ENCODE measurements at regions not wholly inside any gene's neighbourhood (a gene's known extent, or its start where the extent isn't known, plus 50 kb on each side); places are given as distances from the start of the nearest gene placed in this dataset.

DNA sequence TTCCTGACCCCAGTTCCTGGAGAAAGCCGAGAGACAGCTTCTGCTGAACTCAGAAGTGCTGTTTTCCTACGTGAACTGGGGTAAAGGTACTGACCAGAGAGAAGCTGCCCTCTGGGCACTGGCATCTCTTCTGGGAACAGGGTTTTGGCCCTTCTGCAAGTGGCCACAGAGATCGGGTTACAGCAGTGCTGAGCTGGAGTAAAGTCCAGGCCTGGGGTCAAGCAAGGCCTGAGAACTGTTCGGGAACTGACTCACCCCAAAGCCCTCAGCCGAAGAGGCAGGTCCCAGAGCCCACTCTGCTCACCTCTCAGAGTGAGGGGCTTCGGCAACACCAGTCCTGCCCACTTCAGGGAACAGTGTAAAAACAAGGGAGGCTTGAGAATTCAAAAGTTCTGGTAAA is 177.2 kb upstream of the RUNX1 start:
- H3K4me3 ChIP-seq (ENCODE audit: low read depth in 2 of 2, low read length in 2 of 2): no peak overlapping the region
- H3K36me3 ChIP-seq (ENCODE audit: control insufficient read depth, insufficient read depth, low read length): no peaks in the 10 kb centered on the region
- peak; percentile 78 for ATAC-seq
- in situ Hi-C loops (cut with HindIII; ENCODE audit: low pct_unique_long_range_greater_than_20kb, low sequenced_read_pairs) (no loop called here), intact Hi-C loops (cut with micrococcal nuclease; ENCODE audit: unreplicated experiment) (no loop called here)
- ChIA-PET POLR2A (no interaction called here), CTCF (no interaction called here)
- no peaks in the 10 kb centered on the region for H3K9me3 ChIP-seq (ENCODE audit: control insufficient read depth, insufficient read depth, low read depth, low read length)
- DNase-seq (ENCODE audit: low read depth, low spot score): no peak
- H3K27me3 ChIP-seq (ENCODE audit: control insufficient read depth, insufficient read depth, low read length): no peaks in the 10 kb centered on the region
- H3K4me1 ChIP-seq (ENCODE audit: control insufficient read depth, insufficient read depth, low read length): no peaks in the 10 kb centered on the region; the same call in 1 of the 2 replicates
- no peak for TF ChIP-seq SIN3A (IDR thresholded peaks at IDR 0.05; ENCODE audit: borderline replicate concordance, insufficient read depth, low read depth, low read length)
- TF ChIP-seq CTCF (IDR thresholded peaks at IDR 0.05): no peak
- TF ChIP-seq, protein P1, sequence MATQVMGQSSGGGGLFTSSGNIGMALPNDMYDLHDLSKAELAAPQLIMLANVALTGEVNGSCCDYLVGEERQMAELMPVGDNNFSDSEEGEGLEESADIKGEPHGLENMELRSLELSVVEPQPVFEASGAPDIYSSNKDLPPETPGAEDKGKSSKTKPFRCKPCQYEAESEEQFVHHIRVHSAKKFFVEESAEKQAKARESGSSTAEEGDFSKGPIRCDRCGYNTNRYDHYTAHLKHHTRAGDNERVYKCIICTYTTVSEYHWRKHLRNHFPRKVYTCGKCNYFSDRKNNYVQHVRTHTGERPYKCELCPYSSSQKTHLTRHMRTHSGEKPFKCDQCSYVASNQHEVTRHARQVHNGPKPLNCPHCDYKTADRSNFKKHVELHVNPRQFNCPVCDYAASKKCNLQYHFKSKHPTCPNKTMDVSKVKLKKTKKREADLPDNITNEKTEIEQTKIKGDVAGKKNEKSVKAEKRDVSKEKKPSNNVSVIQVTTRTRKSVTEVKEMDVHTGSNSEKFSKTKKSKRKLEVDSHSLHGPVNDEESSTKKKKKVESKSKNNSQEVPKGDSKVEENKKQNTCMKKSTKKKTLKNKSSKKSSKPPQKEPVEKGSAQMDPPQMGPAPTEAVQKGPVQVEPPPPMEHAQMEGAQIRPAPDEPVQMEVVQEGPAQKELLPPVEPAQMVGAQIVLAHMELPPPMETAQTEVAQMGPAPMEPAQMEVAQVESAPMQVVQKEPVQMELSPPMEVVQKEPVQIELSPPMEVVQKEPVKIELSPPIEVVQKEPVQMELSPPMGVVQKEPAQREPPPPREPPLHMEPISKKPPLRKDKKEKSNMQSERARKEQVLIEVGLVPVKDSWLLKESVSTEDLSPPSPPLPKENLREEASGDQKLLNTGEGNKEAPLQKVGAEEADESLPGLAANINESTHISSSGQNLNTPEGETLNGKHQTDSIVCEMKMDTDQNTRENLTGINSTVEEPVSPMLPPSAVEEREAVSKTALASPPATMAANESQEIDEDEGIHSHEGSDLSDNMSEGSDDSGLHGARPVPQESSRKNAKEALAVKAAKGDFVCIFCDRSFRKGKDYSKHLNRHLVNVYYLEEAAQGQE (IDR thresholded peaks at IDR 0.05; ENCODE audit: insufficient read depth in 1 of 2, low read depth in 2 of 2, low read length in 1 of 2): no peak
- no peak for TF ChIP-seq POLR2AphosphoS5 (IDR thresholded peaks at IDR 0.05; ENCODE audit: low read depth, low read length)
- TF ChIP-seq TCF7L2 (IDR thresholded peaks at IDR 0.05; ENCODE audit: low read depth, low read length): no peak
- H3K27ac ChIP-seq (ENCODE audit: low read length): peak overlapping the region; percentile 48; the same call in 1 of the 2 replicates
- no TSS peak for BruUV-seq (replicated peaks)

DNA sequence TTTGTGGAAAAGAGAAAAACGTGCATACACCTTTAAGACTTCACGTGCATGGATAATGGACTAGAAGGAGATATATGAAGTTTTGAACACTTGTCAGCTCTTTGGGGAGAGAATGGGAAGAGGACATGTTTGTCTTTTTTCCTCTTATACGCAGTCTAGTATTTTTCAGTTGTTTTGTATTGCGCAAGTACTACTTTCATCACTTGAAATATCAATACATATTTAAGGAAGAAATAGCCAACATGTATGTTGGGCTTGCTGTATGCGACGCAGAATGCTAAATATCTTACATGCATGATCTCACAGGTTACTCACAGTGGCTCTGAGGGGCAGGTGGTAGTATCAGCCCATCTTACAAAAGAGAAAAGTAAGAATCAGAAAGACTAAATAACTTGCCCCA is 176.5 kb upstream of the RUNX1 start:
- H3K27me3 ChIP-seq (ENCODE audit: control insufficient read depth, insufficient read depth, low read length): no peaks in the 10 kb centered on the region
- H3K36me3 ChIP-seq (ENCODE audit: control insufficient read depth, insufficient read depth, low read length): no peaks in the 10 kb centered on the region
- BruUV-seq (replicated peaks): no TSS peak
- H3K4me3 ChIP-seq (ENCODE audit: low read depth in 2 of 2, low read length in 2 of 2): no peak overlapping the region
- ChIA-PET POLR2A (no interaction called here), CTCF (no interaction called here)
- no peaks in the 10 kb centered on the region; the same call in 1 of the 2 replicates for H3K4me1 ChIP-seq (ENCODE audit: control insufficient read depth, insufficient read depth, low read length)
- H3K9me3 ChIP-seq (ENCODE audit: control insufficient read depth, insufficient read depth, low read depth, low read length): no peaks in the 10 kb centered on the region
- in situ Hi-C loops (cut with HindIII; ENCODE audit: low pct_unique_long_range_greater_than_20kb, low sequenced_read_pairs): no loop called here
- no peak for DNase-seq (ENCODE audit: low read depth, low spot score)
- no peak overlapping the region for H3K27ac ChIP-seq (ENCODE audit: low read length)
- intact Hi-C loops (cut with micrococcal nuclease; ENCODE audit: unreplicated experiment): no loop called here
- TF ChIP-seq TCF7L2 (IDR thresholded peaks at IDR 0.05; ENCODE audit: low read depth, low read length): no peak
- no peak for TF ChIP-seq POLR2AphosphoS5 (IDR thresholded peaks at IDR 0.05; ENCODE audit: low read depth, low read length)
- TF ChIP-seq SIN3A (IDR thresholded peaks at IDR 0.05; ENCODE audit: borderline replicate concordance, insufficient read depth, low read depth, low read length): no peak
- no peak for TF ChIP-seq CTCF (IDR thresholded peaks at IDR 0.05)
- TF ChIP-seq, protein P1 (IDR thresholded peaks at IDR 0.05; ENCODE audit: insufficient read depth in 1 of 2, low read depth in 2 of 2, low read length in 1 of 2): no peak
- ATAC-seq: no peak
